GDM1 (cell line): ENCODE measurements at regions not wholly inside any gene's neighbourhood (a gene's known extent, or its start where the extent isn't known, plus 50 kb on each side); places are given as distances from the start of the nearest gene placed in this dataset.
"Not testable (repeated sequence)": the region's sequence is repeated elsewhere in the genome, so short reads cannot be mapped to it uniquely, and the experiment has no call there.

Experiments
- DNase-seq: peaks from one replicate; lab custom pipeline; 2025; lab: John Stamatoyannopoulos, UW

DNA sequence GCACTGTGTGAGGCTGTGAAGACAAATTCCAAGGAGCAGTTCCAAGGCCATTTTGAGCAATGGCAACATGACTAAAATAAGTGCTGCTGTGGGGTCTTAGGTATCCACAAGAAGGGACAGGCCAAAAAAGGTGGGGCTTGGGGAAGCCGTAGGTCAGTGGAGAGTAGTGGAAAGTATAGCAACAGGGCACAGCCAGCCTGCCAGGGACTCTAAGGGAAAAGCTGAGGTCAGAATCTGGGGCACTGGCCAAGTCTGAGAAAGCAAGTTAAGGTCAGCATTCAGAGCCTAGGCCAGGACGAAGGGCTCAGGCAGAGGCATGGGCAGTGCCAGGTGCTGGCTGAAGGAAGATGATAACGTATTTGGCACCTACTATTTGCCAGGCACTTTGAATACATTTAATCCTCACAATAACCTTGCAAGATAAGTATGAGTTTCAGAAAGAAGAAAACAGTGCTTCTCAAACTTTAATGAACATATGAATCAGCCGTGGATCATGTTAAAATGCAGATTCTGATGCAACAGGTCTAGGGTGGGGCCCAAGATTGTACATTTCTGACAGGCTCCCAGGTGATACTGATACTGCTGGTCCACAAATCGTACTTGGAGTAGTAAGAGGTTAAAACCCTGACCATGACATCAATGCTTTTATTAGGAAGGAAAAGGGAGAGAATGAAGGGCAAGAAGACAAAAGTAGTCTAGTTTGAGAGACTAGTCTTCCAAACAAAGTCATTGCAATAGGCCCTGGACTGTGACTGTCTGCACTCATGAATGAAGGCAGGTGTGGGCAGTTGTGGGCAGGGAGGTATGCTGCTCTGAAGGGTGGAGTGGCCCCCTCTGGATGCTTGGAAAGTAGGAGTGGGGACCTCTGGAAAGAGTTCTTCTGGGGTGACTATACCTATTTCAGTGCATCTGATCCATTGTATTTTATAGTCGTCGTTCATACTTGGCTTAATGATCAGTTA lies 106.3 kb upstream of the ANKRD28 start:
- DNase-seq: no peak

DNA sequence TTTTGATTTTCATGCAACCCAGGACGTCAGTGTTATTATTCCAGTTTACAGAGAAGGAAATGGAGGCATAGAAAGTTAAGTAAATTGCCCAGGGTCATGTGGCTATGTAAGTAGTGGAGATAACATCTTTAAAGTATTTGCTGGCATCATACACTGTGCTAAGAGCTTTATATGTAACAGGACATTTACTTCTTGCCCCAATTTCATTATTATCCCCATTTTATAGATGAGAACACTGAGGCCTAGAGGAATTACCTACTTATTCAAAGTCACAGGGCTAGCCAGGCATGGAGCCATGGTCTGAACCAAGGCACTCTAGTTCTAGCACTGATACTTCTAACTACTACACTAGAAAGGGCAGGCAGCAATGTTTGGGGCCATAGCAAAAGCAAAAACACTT lies 107.3 kb upstream of the ANKRD28 start:
- no peak for DNase-seq

DNA sequence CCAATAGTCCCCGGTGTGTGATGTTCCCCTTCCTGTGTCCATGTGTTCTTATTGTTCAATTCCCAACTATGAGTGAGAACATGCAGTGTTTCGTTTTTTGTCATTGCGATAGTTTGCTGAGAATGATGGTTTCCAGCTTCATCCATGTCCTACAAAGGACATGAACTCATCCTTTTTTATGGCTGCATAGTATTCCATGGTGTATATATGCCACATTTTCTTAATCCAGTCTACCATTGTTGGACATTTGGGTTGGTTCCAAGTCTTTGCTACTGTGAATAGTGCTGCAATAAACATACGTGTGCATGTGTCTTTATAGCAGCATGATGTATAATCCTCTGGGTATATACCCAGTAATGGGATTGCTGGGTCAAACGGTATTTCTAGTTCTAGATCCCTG lies 109.6 kb upstream of the ANKRD28 start:
- not testable (repeated sequence) for DNase-seq

- DNase-seq: no peak
Measured at GRCh38 chr3:15918988-15919387, 121.2 kb upstream of the ANKRD28 start.

GRCh38 chr3:15919971-15920370 lies 122.2 kb upstream of the ANKRD28 start:
- DNase-seq: no peak

GRCh38 chr3:15923640-15924405 lies 126.0 kb upstream of the ANKRD28 start:
- DNase-seq: no peak

DNA sequence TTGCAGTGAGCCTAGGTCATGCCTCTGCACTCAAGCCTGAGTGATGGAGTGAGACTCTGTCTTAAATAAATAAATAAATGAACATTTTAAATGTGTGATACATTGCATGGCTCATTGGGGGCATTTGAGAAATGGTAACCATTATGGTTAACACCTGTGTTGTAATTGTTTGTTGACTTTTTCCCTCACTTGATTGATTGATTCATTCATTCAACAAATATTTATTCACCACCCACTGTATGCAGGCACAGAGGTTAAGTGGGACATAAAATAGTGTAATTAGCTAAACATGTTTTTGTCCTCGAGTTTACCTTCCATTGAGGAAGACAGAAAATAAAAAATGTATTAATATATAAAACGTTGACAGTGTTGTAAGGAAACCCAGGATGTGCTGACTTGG lies 127.1 kb upstream of the ANKRD28 start:
- no peak for DNase-seq

DNA sequence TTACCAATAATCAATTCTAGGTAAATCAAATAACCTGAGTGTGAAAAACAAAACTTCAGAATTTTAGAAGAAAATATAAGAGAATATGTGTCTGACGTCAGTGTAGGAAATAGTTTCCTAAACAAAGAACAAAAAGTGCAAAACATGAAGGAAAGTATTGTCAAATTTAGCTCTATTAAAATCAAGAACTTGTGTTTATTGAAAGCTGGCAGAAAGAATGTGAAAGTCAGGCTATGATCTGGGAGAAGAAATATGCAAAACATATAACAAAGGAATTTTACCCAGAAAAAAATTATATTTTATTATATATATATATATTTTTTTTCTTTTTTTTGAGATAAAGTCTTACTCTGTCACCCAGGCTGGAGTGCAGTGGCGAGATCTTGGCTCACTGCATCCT lies 129.1 kb upstream of the ANKRD28 start:
- DNase-seq: no peak

- no peak for DNase-seq
Measured at GRCh38 chr3:15927969-15928368, 130.2 kb upstream of the ANKRD28 start.

DNA sequence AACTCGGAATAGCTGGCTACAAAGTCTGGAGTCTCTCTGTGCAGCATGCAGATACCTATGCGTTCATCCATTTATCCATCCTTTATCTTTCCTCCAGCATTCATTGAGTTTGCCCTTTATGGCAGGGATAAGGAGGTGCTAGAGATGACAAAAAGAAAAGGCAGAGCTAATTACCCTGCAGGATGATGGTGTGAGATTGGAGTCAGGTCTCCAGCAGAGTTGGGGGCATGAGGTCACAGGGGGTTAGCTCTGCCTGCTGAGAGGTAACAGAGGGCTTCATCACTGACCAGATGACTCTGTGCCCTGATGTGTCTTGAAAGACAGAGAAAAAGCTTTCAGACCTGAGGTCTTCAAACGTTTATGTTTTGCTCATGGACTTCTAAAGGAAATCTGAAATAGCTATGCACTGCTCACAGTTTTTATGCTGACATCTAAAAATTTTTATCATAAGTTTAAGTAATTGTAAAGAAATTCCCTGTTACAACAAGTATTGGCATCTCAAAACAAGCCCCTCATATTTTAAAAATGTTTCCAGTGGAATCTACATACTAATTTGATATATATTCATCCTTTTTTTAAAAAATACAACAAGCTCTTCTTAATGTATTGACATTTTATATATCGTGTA lies 132.3 kb upstream of the ANKRD28 start:
- no peak for DNase-seq

- DNase-seq: no peak
Measured at GRCh38 chr3:15932348-15933300, 134.8 kb upstream of the ANKRD28 start.

DNA sequence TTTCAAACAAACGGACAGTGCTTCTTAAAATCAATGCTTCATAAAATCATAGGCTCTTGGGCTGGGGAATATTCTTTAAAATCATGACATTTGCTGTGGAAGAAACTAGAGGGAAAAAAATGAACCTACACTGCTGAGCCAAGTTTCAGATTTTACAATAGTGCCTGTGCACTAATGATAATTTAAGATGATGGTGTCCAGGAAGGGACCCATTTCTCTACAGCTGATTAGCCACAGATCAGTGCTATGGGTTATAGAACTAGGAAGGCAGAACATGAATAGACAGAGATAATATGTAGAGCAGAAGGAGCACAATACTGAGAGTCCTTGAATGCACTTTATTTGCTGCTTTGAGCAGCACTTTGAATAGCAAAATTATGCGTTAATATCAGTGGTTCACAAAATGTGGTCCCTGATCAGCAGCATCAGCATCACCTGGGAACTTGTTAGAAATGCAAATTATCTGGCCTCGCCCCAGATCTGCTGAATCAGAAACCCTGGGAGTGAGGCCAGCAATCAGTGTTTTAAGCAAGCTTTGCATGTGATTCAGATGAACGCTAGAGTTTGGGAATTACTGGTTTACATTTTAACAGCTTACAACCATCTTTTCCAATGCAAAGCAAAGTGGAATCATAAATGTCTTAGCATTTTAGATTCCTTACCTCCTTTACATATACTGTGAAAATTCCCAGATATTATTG lies 135.8 kb upstream of the ANKRD28 start:
- no peak for DNase-seq

DNA sequence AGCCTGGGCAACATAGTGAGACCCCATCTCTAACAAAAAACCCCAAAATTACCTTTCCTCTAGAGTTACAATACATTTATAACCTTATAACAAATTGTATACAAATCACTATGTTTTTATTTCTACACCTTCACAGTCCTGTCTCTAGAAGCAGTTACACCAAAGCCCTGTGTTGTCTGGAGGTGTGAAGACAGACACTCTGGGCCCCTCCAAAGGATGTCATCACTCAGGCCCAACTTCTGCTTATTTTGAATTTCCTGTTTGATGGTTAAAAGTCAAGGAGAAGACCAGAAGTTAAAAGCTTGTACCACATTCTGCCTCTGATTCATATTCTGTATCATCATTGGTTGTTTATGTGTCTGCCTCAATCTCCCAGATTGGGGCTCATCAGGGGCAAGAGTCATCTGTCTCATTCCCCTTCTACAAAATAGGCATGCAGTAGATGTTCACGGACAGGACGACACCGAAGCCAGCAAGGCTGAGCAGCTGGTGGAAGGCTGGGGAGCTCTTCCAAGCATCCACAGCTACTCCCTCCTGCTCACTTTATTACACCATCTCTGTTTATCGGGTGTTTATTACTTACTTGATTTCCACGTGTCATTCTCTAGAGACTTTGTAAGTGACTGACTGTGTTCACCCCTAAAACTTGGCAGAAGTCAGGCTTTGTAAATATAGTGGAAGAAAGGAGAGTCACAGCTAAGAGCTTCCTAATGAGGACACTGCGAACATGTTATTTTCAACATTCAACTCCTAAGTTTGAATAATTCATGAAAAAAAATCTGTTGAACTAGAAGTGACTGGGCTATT lies 136.8 kb upstream of the ANKRD28 start:
- DNase-seq: no peak

DNA sequence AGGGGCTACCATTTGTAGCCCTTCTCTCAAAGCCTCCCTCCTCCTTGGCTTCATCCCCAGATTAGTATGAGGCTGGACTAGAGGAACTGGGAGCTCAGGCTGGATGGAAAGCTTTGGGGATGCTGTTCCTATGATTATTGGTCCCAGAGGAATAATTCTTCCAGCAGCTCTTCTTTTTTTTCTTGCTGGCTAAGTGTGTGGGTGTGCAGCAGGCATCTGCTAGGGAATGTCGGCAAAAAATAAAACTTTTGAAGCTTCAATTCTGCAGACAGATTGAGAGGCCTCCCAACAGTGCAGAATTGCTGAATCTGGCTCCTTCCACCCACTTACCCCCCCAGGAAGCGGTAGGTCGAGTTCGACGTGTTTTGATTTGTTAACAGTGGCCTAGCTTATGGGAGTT lies 138.5 kb upstream of the ANKRD28 start:
- no peak for DNase-seq

DNA sequence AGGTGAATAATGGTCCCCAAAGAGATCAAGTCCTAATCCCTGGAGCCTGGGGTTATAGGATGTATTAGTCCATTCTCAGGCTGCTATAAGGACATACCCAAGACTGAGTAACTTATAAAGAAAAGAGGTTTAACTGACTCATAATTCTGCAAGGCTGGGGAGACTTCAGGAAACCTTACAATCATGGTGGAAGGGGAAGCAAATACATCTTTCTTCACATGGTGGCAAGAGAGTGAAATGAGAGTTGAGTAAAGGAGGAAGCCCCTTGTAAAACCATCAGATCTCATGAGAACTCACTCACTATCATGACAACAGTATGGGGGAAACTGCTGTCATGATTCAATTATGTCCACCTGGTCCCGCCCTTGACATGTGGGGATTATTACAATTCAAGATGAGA lies 142.9 kb upstream of the ANKRD28 start:
- DNase-seq: no peak

GRCh38 chr3:15941457-15941856 lies 143.7 kb upstream of the ANKRD28 start:
- DNase-seq: not testable (repeated sequence)

GRCh38 chr3:15941958-15942357 lies 144.2 kb upstream of the ANKRD28 start:
- DNase-seq: no peak

DNA sequence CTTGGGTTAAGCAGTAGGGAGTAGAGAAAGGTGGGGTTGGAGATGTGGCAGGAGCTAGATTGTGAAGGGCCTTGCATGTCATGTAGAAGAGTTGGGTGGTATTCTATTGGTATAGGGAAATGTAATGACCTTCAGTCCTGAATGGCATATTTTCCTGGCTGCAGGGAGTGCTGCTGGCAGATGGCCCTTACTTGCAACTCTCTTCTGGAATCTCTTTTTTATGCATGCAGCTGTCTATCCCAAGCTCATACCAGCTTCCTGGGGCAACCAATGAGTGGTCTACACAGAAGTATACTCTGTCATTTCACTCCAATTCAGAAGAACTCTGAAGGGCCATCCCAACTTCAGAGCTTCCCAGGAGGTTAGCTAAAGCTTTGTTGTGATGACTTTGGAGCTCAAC lies 144.7 kb upstream of the ANKRD28 start:
- DNase-seq: no peak

- no peak for DNase-seq
Measured at GRCh38 chr3:15942936-15943335, 145.2 kb upstream of the ANKRD28 start.

- no peak for DNase-seq
Measured at GRCh38 chr3:15948388-15948787, 150.6 kb upstream of the ANKRD28 start.
